NB4 (cell line): ENCODE measurements at regions not wholly inside any gene's neighbourhood (a gene's known extent, or its start where the extent isn't known, plus 50 kb on each side); places are given as distances from the start of the nearest gene placed in this dataset.

Experiments used
- DNase-seq: peaks from one replicate; pipeline ENCODE4 v3.0.0; 2010; ENCODE audit warnings: low read depth
- H3K4me3 ChIP-seq: one replicate; pipeline ENCODE4 v1.5.1; 2011; ENCODE audit warnings: mild to moderate bottlenecking, low read depth, low read length, moderate library complexity
- CTCF ChIP-seq: IDR thresholded peaks from one replicate; pipeline ENCODE4 v1.5.1; 2012; ENCODE audit warnings: low read depth, low read length
- MAX ChIP-seq: IDR thresholded peaks from 2 replicates; pipeline ENCODE4 v1.6.1; 2011; ENCODE audit warnings: low read depth, low read length
- MYC ChIP-seq: IDR thresholded peaks from 2 replicates; pipeline ENCODE4 v1.6.1; 2011; ENCODE audit warnings: low read depth, low read length
- POLR2A ChIP-seq: IDR thresholded peaks from 2 replicates; pipeline ENCODE4 v1.6.1; 2011; ENCODE audit warnings: mild to moderate bottlenecking; ENCODE audit not compliant: insufficient read length; ENCODE audit errors: extremely low read depth

GRCh38 chr11:28461846-28462245, 353.7 kb downstream of the METTL15 start:
- TF ChIP-seq POLR2A (no peak), CTCF (no peak)
- no peak for DNase-seq
- H3K4me3 ChIP-seq = no peak overlapping the region

- TF ChIP-seq MYC = no peak
- no peak for TF ChIP-seq CTCF
- TF ChIP-seq POLR2A = no peak
- no peak for TF ChIP-seq MAX
- no peak for DNase-seq
- no peak overlapping the region for H3K4me3 ChIP-seq
These were observed 353.1 kb downstream of the METTL15 start for GRCh38 chr11:28461338-28461737.

- DNase-seq = no peak
- H3K4me3 ChIP-seq = no peak overlapping the region
- TF ChIP-seq POLR2A (no peak), MAX (no peak), MYC (no peak), CTCF (no peak)
These were observed 352.2 kb downstream of the METTL15 start for GRCh38 chr11:28460348-28460747.

GRCh38 chr11:28459912-28460311, 351.7 kb downstream of the METTL15 start:
- no peak for DNase-seq
- H3K4me3 ChIP-seq = no peak overlapping the region
- TF ChIP-seq MYC = no peak
- TF ChIP-seq CTCF = no peak
- TF ChIP-seq MAX = no peak
- TF ChIP-seq POLR2A = no peak

- TF ChIP-seq POLR2A (no peak), CTCF (no peak), MAX (no peak), MYC (no peak)
- H3K4me3 ChIP-seq = no peak overlapping the region
- DNase-seq = no peak
These were observed 349.4 kb downstream of the METTL15 start for GRCh38 chr11:28457481-28458065.

- DNase-seq = no peak
- no peak for TF ChIP-seq CTCF
- no peak for TF ChIP-seq POLR2A
- no peak for TF ChIP-seq MYC
- TF ChIP-seq MAX = no peak
- no peak overlapping the region for H3K4me3 ChIP-seq
These were observed 340.0 kb downstream of the METTL15 start for GRCh38 chr11:28448186-28448585.
